AG10803 (cell line): ENCODE measurements at regions not wholly inside any gene's neighbourhood (a gene's known extent, or its start where the extent isn't known, plus 50 kb on each side); places are given as distances from the start of the nearest gene placed in this dataset.

Source experiments
- DNase-seq: peaks from one replicate; pipeline ENCODE4 v3.0.0; 2010; ENCODE audit warnings: low read depth
- H3K4me3 ChIP-seq: 2 replicates; pipeline ENCODE4 v1.5.1; 2011; ENCODE audit warnings: mild to moderate bottlenecking, low read length, control low read depth
- TF ChIP-seq, protein P1 (sequence below): conservative IDR thresholded peaks from 2 replicates; pipeline ENCODE4 v1.5.1; 2011; ENCODE audit warnings: mild to moderate bottlenecking, low read length, control low read depth, inconsistent platforms

DNA sequence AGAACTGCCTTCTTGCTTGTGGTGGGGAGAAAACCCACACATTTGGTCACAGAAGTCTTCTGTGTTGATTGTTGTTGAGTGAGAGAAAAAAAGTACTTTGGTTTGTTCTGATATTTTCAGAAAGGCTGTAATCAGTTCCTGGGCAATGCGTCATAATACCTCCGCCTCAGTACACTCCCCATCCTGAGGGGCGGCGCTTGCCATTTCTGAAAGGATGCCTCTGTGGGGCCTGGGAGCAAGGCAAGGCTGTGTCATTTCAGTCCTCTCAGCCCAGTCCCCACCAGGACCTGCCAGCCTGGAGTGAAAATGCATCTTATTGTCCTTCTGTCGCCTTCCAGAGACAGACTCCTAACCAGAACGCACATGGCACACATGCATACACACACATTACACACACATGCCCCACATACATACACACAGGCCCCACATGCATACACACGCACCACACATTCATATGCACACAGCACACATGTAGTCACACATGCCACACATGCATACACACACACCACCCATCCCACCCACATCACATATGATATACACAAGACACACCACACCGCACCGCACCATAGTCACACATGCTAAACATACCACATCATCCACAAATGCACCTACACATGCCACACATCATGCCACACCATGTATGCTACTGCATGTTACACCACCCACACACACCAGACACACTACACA is 90.0 kb downstream of the CXCL12 start:
- H3K4me3 ChIP-seq = no peak overlapping the region
- TF ChIP-seq, protein P1, sequence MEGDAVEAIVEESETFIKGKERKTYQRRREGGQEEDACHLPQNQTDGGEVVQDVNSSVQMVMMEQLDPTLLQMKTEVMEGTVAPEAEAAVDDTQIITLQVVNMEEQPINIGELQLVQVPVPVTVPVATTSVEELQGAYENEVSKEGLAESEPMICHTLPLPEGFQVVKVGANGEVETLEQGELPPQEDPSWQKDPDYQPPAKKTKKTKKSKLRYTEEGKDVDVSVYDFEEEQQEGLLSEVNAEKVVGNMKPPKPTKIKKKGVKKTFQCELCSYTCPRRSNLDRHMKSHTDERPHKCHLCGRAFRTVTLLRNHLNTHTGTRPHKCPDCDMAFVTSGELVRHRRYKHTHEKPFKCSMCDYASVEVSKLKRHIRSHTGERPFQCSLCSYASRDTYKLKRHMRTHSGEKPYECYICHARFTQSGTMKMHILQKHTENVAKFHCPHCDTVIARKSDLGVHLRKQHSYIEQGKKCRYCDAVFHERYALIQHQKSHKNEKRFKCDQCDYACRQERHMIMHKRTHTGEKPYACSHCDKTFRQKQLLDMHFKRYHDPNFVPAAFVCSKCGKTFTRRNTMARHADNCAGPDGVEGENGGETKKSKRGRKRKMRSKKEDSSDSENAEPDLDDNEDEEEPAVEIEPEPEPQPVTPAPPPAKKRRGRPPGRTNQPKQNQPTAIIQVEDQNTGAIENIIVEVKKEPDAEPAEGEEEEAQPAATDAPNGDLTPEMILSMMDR = no peak
- DNase-seq = no peak

DNA sequence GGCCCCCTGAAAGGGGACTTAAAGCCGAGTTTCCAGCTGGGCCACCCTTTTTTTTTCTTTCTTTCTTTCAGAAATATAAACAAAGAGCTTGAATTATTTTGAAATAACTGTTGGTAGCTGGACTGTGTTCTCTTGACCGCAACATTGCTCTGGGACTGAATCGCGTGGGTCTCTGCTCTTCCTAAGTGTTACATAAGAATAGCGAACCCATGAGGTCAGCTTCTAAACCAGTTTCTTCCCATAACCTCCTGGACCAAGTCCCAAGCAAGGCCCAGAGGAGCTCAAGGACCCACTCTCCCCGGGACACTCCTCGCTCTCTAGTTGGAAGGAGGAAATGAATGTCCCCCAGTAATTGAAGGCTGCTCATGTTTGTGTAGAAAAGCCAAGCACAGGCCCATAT is 91.1 kb downstream of the CXCL12 start:
- TF ChIP-seq, protein P1 = no peak
- peak; percentile 53 for DNase-seq
- no peak overlapping the region for H3K4me3 ChIP-seq

DNA sequence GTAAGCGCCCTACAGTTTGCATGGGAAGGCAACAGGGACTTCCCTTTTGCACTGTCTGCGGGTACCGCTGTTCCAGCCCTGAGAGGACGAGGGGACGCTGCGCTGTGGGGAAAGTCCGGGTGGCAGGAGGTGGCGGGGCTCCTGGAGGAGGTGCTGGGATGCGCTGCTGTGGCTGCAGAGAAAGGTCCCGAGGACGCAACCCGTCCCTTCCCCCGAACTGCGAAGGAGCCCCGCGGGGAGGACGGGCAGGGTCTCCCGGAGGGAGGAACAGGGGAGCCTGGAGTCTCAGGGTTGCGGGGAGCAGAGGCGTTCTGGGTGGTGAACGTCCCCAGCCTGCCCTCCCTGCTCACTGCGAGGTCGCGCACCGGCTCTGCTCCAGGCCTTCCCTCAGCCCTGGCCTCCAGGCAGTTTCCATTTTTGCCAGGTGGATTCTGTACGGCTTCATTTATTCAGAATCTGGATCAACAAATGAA is 91.6 kb downstream of the CXCL12 start:
- peak overlapping the region; percentile 2; the same call in 1 of the 2 replicates for H3K4me3 ChIP-seq
- no peak for DNase-seq
- TF ChIP-seq, protein P1 = no peak

DNA sequence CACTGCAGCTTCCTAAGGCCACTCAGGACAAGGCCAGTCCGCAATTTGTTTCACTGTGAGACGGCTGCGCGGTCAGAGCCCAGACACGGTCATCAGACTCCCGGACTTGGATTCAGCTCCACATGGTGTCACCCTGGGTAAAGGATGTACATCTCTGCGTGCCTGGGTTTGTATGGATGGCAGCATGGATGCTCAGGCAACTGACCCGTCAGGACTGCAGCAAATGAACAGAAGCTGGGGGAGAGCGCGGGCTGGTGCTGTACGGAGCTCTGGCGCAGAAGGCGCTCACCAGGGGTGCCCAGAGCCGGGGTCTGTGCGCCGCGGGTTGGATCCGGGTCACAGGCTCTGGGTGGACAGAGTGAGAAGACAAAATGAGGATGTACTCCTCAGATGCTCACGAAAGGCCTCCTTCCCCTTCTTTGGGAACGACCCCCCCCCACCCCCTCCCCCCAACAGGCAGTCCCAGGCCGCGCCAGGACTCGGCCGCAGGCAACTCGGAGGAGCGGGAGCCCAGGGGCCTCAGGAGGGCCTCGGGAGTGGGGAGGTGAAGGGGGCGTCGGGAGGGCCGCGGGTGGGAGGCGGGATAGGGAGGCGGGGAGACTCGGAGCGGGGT is 92.4 kb downstream of the CXCL12 start:
- DNase-seq = no peak
- TF ChIP-seq, protein P1 = no peak
- no peak overlapping the region for H3K4me3 ChIP-seq

DNA sequence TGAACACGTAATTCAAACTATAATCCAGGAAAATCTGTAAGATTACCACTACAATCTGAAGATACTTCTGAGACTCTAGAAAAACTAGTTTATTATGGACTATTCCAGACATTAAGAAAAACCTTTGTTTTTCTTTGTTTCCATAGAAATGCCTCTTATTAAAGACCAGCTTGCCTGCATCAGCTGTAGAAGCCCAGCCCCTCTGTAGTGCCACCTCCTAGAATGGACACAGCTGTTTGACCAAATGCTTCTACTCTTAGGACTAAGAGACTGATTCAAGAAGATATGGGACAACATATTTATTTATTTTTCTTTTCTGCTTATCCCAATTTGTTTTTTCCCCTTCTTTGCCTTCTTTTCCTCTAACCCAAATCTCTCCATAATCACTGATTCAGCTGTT is 93.8 kb downstream of the CXCL12 start:
- TF ChIP-seq, protein P1 = no peak
- no peak overlapping the region for H3K4me3 ChIP-seq
- no peak for DNase-seq

DNA sequence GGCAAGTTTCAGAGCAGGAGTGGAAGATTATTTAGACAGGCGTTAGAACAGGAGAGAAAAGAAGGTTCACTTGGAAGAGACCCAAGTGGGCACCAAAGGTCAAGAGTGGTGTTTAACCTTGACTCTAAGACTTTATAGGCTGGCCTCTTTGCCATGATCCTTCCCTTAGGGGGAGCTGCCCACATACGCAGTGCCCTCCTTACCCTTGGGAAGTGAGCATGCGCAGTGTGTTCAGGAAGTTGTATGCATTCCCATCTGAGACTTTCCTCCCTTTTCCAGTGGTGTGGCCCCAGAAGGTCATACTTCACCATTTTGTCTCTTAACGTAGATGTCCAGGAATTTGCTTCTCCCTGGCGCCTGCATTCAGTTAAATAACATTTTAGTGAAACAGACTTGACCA is 95.8 kb downstream of the CXCL12 start:
- TF ChIP-seq, protein P1 = no peak
- DNase-seq = no peak
- H3K4me3 ChIP-seq = no peak overlapping the region

DNA sequence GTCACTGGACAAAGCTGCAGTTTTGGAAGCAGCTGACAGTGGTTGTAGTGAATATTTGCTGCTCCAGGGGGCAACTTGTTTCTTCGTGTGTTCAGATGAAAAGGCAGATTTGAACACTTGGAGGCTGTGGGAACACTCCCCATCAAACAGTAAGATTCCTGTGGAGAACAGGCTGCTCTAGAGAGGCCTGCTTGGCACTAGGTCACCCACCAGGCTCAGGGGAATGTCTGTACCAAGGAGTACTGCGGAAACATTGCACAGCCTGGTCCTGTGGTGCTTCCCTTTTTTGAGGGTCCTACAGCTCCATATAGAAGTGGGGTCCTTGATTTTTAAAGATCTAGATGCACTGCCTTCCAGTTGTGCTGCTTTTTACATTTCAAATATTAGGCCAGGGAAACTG is 97.5 kb downstream of the CXCL12 start:
- H3K4me3 ChIP-seq = no peak overlapping the region
- TF ChIP-seq, protein P1 = no peak; the same call in 1 of the 2 replicates
- no peak for DNase-seq
